SKM-1 (cell line): ENCODE measurements at regions not wholly inside any gene's neighbourhood (a gene's known extent, or its start where the extent isn't known, plus 50 kb on each side); places are given as distances from the start of the nearest gene placed in this dataset.

Experiments used
- DNase-seq: peaks from one replicate; lab custom pipeline; 2025; ENCODE audit not compliant: unreplicated experiment; lab: John Stamatoyannopoulos, UW

DNA sequence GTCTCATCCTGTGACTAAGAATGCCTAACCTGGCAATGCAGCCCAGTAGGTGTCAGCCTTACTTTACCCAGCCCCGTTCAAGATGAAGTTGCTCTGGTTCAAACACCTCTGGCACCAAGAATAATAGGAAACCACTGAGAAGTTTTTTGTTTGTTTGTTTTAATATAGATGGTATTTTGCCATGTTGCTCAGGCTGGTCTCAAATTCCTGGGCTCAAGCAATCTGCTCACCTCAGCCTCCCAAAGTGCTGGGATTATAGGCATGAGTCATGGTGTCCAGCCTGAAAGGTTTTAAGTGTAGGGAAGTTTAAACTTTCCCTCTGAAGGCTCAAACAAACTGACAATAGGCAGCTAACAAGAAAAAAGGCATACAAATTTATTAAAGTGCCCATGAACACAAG is 51.2 kb upstream of the ABCC4 start:
- no peak for DNase-seq

GRCh38 chr13:95354156-95354555 is 52.9 kb upstream of the ABCC4 start:
- DNase-seq, result no peak

DNA sequence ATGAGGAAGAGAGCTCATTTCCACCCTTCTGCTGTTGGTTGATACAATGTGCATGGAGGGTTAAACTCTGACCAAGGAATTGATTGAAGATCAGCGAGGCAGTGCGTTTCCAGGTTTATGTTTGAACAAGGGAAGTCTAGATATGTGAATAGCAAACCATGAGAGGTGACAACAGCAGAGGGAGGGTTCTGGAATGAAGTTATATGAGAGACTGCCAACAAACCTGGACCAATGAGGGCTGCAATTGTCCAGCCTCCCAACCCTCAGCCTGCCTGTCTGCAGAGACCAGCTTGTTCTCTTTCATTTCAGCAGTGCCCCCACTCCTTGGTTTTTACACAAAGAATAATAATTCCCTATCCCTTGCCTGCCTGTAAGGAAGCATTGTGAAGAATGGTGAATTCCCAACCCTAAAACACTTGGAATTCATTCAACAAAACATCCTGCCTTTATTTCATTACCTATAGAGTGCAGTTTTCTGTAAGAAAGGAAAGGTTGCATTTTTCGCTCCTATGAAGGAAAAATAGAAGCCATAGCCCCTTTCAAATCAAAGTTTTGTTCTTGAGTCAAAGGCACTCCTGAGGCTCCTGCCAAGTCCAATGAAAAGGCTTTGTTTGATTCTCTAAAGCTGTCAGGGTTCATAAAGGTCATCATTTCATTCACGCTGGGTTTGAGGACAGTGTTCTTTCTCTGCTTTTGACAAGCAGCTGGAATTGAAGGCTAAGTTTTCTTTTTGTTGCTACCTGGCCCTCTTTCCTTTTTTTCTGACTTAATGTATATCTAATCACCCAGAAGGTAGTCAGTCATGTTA is 53.6 kb upstream of the ABCC4 start:
- DNase-seq, result no peak

- no peak for DNase-seq
Measured at GRCh38 chr13:95355494-95355893, 54.2 kb upstream of the ABCC4 start.

- DNase-seq, result no peak
Measured at GRCh38 chr13:95356916-95357315, 55.7 kb upstream of the ABCC4 start.

- no peak for DNase-seq
Measured at GRCh38 chr13:95357875-95358274, 56.6 kb upstream of the ABCC4 start.

GRCh38 chr13:95360052-95360451 is 58.8 kb upstream of the ABCC4 start:
- DNase-seq, result no peak

GRCh38 chr13:95360464-95361097 is 59.3 kb upstream of the ABCC4 start:
- no peak for DNase-seq

DNA sequence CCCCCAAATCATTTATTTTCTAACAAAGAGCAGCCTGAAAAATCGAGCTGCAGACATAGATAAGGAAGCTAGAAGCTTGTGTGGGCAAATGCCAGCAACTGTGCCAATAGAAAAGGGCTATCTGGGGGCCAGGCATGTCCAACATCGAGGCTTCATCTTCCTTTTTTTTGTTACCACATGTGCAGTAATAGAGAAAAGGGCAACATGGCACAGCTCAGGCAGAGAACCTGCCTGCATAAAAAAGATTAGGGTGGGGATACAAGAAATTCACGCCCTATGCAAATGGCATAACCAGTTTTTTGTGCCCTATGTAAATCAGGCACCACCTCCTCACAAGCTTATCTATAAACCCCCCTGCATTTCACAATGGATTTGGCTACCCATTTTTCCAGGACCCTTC is 60.4 kb upstream of the ABCC4 start:
- DNase-seq, result no peak

DNA sequence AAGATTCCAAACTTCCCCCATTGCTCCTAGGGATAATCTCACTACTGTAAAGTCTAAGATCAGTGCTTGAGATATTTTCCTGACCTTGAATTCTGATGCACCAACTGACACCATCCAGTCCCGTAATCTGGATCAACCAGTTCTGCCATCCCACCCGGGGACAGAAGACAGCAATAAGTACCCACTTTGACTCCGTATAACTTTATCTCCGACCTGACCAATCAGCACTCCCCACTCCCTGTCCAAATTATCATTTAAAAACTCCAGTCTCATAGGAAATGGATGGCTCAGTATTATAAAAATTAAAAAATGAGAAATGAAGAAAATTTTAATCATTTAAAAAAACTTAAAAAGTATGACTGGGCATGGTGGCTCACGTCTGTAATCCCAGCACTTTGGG is 61.4 kb upstream of the ABCC4 start:
- no peak for DNase-seq

GRCh38 chr13:95367309-95367843 is 66.1 kb upstream of the ABCC4 start:
- no peak for DNase-seq

DNA sequence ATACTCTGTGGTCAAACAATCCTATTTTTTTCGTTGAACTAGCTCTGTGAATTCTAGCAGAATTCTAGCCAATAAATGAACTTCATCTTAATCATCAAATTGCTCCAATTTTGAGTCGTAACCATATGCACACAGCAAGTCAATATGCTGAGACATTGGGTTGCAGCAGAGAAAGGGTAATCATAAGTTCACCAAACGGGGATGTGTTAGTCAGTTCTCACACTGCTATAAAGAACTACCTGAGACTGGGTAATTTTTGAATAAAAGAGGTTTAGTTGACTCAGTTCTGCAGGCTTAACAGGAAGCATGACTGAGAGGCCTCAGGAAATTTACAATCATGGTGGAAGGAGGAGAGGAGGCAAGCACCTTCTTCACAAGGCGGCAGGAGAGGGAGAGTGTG is 67.7 kb upstream of the ABCC4 start:
- no peak for DNase-seq

- DNase-seq, result no peak
Measured at GRCh38 chr13:95375706-95376105, 74.5 kb upstream of the ABCC4 start.

DNA sequence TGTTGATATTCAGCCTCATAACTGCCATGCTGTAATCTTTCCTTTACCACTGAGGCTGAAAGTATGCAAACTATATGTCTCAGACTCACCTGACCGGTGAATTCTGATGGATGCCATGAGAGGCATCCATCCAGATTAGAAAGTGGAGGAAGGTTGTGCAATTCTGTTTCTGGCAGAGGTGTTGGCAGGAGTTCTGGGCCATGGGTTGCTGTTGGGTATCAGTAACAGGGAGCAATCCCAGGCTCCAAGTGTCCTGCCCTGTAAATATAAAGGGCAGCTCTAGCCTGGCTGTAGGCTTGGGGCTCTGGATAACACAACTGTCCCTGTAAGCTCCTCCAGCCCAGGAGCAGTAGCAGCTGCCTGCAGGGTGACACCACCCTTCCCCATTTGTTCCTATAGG is 77.4 kb upstream of the ABCC4 start:
- no peak for DNase-seq

- peak; percentile 76 for DNase-seq
Measured at GRCh38 chr13:95380468-95381211, 79.4 kb upstream of the ABCC4 start.

GRCh38 chr13:95381212-95381527 is 79.9 kb upstream of the ABCC4 start:
- DNase-seq, result no peak

DNA sequence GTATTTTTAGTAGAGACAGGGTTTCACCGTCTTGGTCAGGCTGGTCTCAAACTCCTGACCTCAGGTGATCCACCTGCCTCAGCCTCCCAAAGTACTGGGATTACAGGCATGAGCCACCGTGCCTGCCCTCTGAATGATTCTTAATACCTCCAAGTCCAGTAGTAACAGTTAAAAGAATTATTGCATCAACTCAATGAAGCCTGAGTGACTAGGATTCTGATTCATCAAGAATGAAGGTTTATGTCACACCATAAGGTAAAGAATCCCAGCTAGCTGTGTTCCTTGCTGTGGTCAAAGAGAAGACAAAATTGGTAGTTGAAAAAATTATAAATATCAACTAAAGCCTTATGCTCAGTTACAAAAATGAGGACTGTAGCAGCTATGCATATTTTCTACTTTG is 81.2 kb upstream of the ABCC4 start:
- no peak for DNase-seq

- DNase-seq, result no peak
Measured at GRCh38 chr13:95382916-95383315, 81.7 kb upstream of the ABCC4 start.

DNA sequence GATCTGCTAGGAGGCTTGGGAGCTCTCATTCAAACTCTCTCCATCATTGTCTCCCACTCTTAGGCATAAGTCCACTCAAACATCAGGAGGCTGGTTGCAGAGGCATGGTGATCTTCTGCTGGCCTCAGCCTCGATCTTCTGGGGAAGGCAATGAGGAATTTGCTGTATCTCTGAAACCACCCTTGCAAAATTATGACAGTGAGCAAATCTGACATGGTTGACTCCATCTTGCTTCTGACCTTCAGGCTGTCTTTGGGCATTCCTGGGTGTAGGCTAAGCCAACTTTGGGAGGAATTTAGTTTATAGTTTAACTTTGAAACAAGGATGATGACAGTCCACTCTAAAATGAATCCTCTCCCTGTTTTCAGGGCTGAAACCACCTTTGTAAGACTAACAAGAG is 84.1 kb upstream of the ABCC4 start:
- DNase-seq, result no peak

GRCh38 chr13:95385798-95386197 is 84.5 kb upstream of the ABCC4 start:
- DNase-seq, result no peak

- DNase-seq, result no peak
Measured at GRCh38 chr13:95386370-95386769, 85.1 kb upstream of the ABCC4 start.

- no peak for DNase-seq
Measured at GRCh38 chr13:95387733-95388207, 86.5 kb upstream of the ABCC4 start.
